Right kidney (tissue), 1 donor: ENCODE measurements at regions not wholly inside any gene's neighbourhood (a gene's known extent, or its start where the extent isn't known, plus 50 kb on each side); places are given as distances from the start of the nearest gene placed in this dataset.

Experiments
- DNase-seq: peaks from one replicate; pipeline ENCODE4 v3.0.0-alpha.2; 2016

GRCh38 chr9:106339882-106340281 is 523.1 kb upstream of the ZNF462 start:
- DNase-seq: no peak

- no peak for DNase-seq
These were observed 512.2 kb upstream of the ZNF462 start for GRCh38 chr9:106350777-106351176.

GRCh38 chr9:106356924-106357323 is 506.0 kb upstream of the ZNF462 start:
- no peak for DNase-seq

- DNase-seq: no peak
These were observed 504.6 kb upstream of the ZNF462 start for GRCh38 chr9:106358331-106358730.

GRCh38 chr9:106376689-106377088 is 486.3 kb upstream of the ZNF462 start:
- DNase-seq: no peak

- DNase-seq: no peak
These were observed 479.9 kb upstream of the ZNF462 start for GRCh38 chr9:106383072-106383471.

GRCh38 chr9:106387965-106388364 is 475.0 kb upstream of the ZNF462 start:
- no peak for DNase-seq

- no peak for DNase-seq
These were observed 469.7 kb upstream of the ZNF462 start for GRCh38 chr9:106393226-106393625.

- no peak for DNase-seq
These were observed 462.8 kb upstream of the ZNF462 start for GRCh38 chr9:106400170-106400569.

- no peak for DNase-seq
These were observed 462.0 kb upstream of the ZNF462 start for GRCh38 chr9:106400950-106401349.

- no peak for DNase-seq
These were observed 459.9 kb upstream of the ZNF462 start for GRCh38 chr9:106403081-106403480.

- DNase-seq: no peak
These were observed 458.8 kb upstream of the ZNF462 start for GRCh38 chr9:106404137-106404536.

GRCh38 chr9:106405871-106406435 is 457.0 kb upstream of the ZNF462 start:
- no peak for DNase-seq

GRCh38 chr9:106414042-106414441 is 448.9 kb upstream of the ZNF462 start:
- DNase-seq: no peak

- no peak for DNase-seq
These were observed 445.3 kb upstream of the ZNF462 start for GRCh38 chr9:106417685-106418084.

- DNase-seq: no peak
These were observed 443.1 kb upstream of the ZNF462 start for GRCh38 chr9:106419829-106420228.

GRCh38 chr9:106420511-106420944 is 442.4 kb upstream of the ZNF462 start:
- DNase-seq: peak; percentile 44

GRCh38 chr9:106421772-106422171 is 441.2 kb upstream of the ZNF462 start:
- no peak for DNase-seq

- no peak for DNase-seq
These were observed 439.4 kb upstream of the ZNF462 start for GRCh38 chr9:106423575-106423974.

GRCh38 chr9:106432631-106433030 is 430.3 kb upstream of the ZNF462 start:
- no peak for DNase-seq

- DNase-seq: no peak
These were observed 424.0 kb upstream of the ZNF462 start for GRCh38 chr9:106438928-106439327.

- no peak for DNase-seq
These were observed 421.7 kb upstream of the ZNF462 start for GRCh38 chr9:106441283-106441682.

GRCh38 chr9:106443520-106443919 is 419.4 kb upstream of the ZNF462 start:
- DNase-seq: no peak

GRCh38 chr9:106445107-106445506 is 417.9 kb upstream of the ZNF462 start:
- DNase-seq: no peak

GRCh38 chr9:106449336-106449927 is 413.5 kb upstream of the ZNF462 start:
- DNase-seq: no peak
